ENCODE measurements at regions not wholly inside any gene's neighbourhood (a gene's known extent, or its start where the extent isn't known, plus 50 kb on each side); places are given as distances from the start of the nearest gene placed in this dataset.

DNA sequence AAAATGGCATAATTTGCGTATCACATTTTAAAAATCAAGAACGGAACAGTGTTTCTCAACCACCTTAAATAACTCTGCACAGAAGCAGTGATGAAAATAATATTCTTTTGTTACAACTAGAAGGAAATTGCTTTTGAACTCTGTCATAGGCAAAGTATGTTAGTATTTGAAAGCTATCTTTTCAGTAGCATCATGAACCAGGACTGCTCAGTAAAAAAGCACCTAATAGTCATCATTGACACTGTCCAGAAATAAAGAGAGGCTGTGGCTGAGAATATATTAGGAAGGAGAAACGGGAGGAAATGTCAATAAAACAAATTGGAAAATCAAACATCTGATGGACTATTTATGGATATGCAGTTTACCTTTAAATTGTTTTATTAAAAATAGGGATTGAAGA, 237.2 kb upstream of the AKR1E2 start:
- H3K4me3 ChIP-seq (ENCODE audit: low read length), result no peak overlapping the region
- no peaks in the 10 kb centered on the region for H3K9me3 ChIP-seq (ENCODE audit: low read depth, low read length)
- no peaks in the 10 kb centered on the region for H3K27me3 ChIP-seq (ENCODE audit: insufficient read depth, low read length)
- H3K4me1 ChIP-seq (ENCODE audit: insufficient read depth, low read length), result no peaks in the 10 kb centered on the region

DNA sequence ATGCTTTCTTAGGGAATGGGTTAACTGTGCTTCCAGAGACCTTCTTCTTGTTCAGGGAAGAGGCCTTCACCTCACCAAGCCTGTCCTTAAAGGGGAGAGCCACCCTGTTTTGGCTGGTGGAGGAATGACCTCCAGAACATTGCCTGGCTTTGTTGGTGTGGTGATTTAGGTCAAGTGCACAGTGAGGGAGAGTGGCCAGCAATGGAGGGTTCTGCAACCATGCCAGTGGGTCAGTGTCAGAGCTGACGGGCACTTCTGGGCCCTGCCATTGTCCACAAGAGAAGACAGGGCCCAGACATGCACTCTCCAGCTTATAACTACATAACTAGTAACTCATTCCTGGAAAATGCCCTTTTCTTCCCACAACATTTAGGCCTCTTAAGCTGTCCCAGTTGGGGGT, 238.5 kb upstream of the AKR1E2 start:
- Histone ChIP-seq H3K27me3 (ENCODE audit: insufficient read depth, low read length) (no peaks in the 10 kb centered on the region), H3K9me3 (ENCODE audit: low read depth, low read length) (no peaks in the 10 kb centered on the region), H3K4me3 (ENCODE audit: low read length) (no peak overlapping the region), H3K4me1 (ENCODE audit: insufficient read depth, low read length) (no peaks in the 10 kb centered on the region)

DNA sequence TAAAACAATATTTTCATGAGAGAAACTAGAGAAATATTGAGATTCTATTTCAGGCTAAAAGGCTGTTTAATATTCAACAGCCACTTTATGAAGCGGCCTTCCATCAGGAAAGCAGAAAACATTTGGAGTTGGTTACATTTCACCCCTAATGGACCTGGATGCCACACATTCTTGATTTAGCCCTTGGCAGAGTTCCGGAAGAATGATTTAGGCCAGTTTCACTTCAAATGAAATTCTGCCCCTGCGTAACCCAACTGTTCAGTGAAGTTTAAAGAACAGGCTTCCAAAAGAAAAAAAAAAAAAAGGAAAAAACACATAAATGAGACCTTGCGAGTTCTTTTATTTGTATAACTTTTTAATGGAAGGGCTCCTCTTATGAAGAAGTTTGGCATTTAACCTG, 239.2 kb upstream of the AKR1E2 start:
- H3K4me3 ChIP-seq (ENCODE audit: low read length), result no peak overlapping the region
- H3K9me3 ChIP-seq (ENCODE audit: low read depth, low read length), result no peaks in the 10 kb centered on the region

DNA sequence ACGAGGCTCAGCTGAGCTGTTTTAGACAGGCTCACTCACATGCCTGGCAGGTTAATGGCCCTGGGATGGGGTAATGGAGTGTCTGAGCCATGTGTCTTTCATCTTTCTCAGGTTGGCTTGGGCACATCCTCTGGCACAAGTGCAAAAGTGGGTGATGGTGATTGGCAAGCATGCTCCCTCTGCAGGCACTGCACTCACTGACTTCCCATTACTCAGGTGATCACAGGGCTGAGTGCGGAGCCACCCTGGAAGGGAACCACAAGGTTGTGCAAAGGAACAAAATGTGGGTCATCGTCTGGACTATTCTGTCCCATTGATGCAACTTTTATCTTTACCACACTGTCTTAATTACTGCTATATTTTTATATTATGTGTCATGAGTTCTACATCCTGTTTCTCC, 244.1 kb upstream of the AKR1E2 start:
- Histone ChIP-seq H3K4me1 (ENCODE audit: insufficient read depth, low read length) (no peaks in the 10 kb centered on the region), H3K27me3 (ENCODE audit: insufficient read depth, low read length) (no peaks in the 10 kb centered on the region), H3K9me3 (ENCODE audit: low read depth, low read length) (no peaks in the 10 kb centered on the region), H3K4me3 (ENCODE audit: low read length) (no peak overlapping the region)

More for the DNA sequence above, 239.2 kb upstream of the AKR1E2 start:
- Histone ChIP-seq H3K27me3 (ENCODE audit: insufficient read depth, low read length) (no peaks in the 10 kb centered on the region), H3K4me1 (ENCODE audit: insufficient read depth, low read length) (no peaks in the 10 kb centered on the region)

DNA sequence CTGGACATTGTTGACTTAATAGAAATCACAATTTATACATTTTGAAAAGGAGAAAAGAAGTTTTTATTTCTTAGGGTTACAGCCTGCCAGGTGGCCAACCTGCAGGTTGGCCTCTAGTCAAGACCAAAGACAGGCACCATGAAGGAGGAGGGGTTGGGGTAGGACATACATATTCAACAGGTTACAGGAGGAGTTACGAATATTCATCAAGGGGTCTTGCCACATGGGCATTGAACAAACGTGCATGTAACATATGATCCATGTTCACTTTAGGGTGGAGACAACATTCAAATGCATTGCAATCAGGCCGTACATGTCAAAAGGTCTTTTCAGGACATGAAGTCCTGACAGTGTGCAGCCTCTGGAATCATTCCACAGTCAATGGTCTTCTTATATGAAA, 246.2 kb upstream of the AKR1E2 start:
- Histone ChIP-seq H3K9me3 (ENCODE audit: low read depth, low read length) (no peaks in the 10 kb centered on the region), H3K4me1 (ENCODE audit: insufficient read depth, low read length) (no peaks in the 10 kb centered on the region), H3K4me3 (ENCODE audit: low read length) (no peak overlapping the region), H3K27me3 (ENCODE audit: insufficient read depth, low read length) (no peaks in the 10 kb centered on the region)

DNA sequence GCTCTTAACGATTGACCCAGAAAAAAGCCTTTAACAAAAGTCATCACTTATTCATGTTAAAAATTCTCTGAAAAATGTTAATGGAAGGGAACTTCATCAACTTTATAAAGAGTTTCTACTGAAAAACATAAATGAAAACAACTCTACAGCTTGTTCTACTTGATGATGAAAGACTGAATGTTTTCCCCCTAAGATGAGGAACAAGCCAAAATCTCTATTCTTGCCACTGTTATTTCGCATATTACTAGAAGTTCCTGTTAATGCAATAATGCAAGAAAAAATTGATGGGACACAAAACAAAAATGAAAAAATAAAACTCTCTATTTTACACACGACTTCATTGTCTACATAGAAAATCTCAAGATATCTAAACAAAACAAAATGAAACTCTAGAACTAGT, 249.8 kb upstream of the AKR1E2 start:
- Histone ChIP-seq H3K4me3 (ENCODE audit: low read length) (no peak overlapping the region), H3K27me3 (ENCODE audit: insufficient read depth, low read length) (peaks cover 3% of the 10 kb centered on the region), H3K9me3 (ENCODE audit: low read depth, low read length) (no peaks in the 10 kb centered on the region), H3K4me1 (ENCODE audit: insufficient read depth, low read length) (no peaks in the 10 kb centered on the region)

DNA sequence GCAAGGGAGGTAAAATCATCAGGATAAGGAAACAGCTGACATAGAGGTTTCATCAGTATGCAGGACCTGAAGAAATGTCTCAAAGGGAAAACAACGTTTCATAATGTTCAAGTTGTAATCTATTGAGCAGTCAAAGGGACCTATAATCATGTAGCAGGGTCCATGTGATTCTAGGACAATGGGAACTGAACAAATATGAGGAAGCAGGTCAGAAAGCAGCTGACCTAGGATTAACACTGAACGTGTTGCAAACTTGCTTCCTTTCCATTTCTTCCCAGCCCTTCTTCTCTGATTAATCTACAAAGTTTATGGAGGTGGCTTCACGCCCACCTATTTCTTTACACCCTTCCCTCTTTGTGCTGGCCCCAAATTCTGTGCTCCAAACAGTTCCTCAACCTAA, 256.9 kb upstream of the AKR1E2 start:
- H3K27me3 ChIP-seq (ENCODE audit: insufficient read depth, low read length), result peaks cover 6% of the 10 kb centered on the region
- no peaks in the 10 kb centered on the region for H3K4me1 ChIP-seq (ENCODE audit: insufficient read depth, low read length)
- H3K9me3 ChIP-seq (ENCODE audit: low read depth, low read length), result no peaks in the 10 kb centered on the region
- H3K4me3 ChIP-seq (ENCODE audit: low read length), result no peak overlapping the region

DNA sequence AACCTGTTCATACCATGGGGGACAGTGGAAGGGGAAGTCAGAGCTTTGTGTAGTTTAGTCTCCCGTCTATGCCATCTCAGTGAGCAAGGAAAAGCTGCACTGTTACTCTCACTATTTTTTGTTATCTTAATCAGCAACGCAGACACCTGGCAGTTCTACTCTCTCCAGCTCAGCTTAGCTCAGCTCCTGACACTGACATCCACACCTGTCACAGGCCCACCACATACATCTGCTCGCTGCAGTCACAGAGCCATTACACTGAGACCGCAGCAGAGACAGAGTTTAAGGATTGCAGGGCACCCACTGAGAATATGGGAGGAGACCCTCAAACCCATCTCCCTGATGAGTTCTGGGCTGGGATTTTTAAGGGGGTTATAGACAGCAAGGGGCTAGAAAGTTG, 257.3 kb upstream of the AKR1E2 start:
- Histone ChIP-seq H3K4me1 (ENCODE audit: insufficient read depth, low read length) (no peaks in the 10 kb centered on the region), H3K27me3 (ENCODE audit: insufficient read depth, low read length) (peaks cover 6% of the 10 kb centered on the region), H3K9me3 (ENCODE audit: low read depth, low read length) (no peaks in the 10 kb centered on the region), H3K4me3 (ENCODE audit: low read length) (no peak overlapping the region)

DNA sequence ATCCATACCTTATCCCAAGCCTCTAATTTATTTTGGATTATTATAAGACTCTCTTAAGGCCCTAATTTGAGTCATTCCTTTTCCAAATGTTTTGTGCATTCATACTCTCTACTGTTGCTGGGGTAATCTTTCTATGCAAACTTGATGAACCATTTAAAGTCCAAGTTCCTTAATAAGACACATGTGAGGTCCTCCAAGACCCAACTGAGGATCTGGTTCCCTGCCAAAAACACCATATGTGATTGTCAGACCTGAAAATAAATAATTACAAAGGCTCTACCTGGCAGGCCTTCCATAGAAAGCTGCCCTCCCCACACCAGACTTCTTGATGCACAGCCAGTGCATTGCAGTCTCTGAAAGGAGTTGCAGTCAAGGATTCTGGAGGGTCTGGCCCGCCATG, 257.9 kb upstream of the AKR1E2 start:
- Histone ChIP-seq H3K4me1 (ENCODE audit: insufficient read depth, low read length) (no peaks in the 10 kb centered on the region), H3K9me3 (ENCODE audit: low read depth, low read length) (no peaks in the 10 kb centered on the region), H3K27me3 (ENCODE audit: insufficient read depth, low read length) (peaks cover 6% of the 10 kb centered on the region), H3K4me3 (ENCODE audit: low read length) (no peak overlapping the region)

DNA sequence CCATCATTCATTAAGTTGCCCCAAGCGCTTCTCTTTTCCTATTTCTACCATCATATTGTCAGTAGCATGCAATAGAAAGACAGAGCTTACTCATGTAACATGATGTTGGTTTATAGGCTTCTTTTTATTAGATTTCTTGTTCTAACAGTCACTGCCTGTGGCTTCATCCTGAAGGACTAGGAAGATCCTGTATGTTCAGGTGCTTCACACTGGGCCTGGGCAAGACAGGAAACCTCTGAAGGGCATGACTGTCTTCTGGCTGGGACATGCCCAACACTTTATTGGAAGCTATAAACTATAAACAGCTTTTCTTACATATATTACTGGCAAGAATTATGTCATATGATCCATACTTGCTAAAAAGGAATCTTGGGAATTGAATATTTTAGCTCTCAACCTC, 258.4 kb upstream of the AKR1E2 start:
- Histone ChIP-seq H3K4me3 (ENCODE audit: low read length) (no peak overlapping the region), H3K4me1 (ENCODE audit: insufficient read depth, low read length) (no peaks in the 10 kb centered on the region), H3K27me3 (ENCODE audit: insufficient read depth, low read length) (peaks cover 6% of the 10 kb centered on the region), H3K9me3 (ENCODE audit: low read depth, low read length) (no peaks in the 10 kb centered on the region)

DNA sequence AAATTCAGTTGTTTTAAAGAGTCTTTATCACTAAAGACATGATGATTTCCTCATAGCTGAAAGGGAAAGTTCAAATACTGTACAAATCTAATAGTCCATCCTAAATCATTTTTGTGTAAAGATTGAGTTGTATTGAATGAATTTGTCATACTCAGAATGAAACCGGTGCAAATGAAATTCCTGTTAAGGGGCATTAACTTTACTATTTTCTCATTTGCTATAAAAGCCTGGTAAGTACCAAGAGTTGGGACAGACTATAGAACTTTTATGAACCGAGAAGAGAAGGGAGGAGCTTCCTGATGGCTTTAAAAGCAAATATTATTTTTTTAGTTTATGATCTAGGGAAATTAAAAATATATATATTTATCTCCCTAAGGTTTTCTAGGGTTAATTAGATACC, 260.0 kb upstream of the AKR1E2 start:
- H3K9me3 ChIP-seq (ENCODE audit: low read depth, low read length), result no peaks in the 10 kb centered on the region
- no peak overlapping the region for H3K4me3 ChIP-seq (ENCODE audit: low read length)
- H3K27me3 ChIP-seq (ENCODE audit: insufficient read depth, low read length), result peaks cover 3% of the 10 kb centered on the region
- H3K4me1 ChIP-seq (ENCODE audit: insufficient read depth, low read length), result no peaks in the 10 kb centered on the region

DNA sequence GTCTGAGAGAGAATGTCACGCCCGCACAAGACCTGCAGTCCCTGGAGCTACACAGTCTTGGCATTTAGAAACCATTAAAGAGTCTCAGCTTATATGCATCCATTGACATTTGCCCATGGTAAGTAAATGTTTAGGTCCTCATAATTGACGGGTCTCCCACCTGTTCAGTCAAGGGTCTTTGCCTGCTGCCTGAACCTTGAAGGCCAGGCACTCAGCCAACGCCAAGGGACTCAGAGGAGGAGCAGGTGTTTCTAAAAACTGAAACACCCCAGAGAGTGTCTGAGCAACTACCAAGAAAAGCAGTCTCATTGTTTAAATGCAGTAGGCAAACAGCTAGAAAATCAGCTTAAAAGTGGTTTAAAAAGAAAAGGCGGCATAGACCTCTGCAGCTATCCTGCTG, 264.7 kb upstream of the AKR1E2 start:
- Histone ChIP-seq H3K4me3 (ENCODE audit: low read length) (no peak overlapping the region), H3K9me3 (ENCODE audit: low read depth, low read length) (no peaks in the 10 kb centered on the region), H3K4me1 (ENCODE audit: insufficient read depth, low read length) (no peaks in the 10 kb centered on the region), H3K27me3 (ENCODE audit: insufficient read depth, low read length) (no peaks in the 10 kb centered on the region)

DNA sequence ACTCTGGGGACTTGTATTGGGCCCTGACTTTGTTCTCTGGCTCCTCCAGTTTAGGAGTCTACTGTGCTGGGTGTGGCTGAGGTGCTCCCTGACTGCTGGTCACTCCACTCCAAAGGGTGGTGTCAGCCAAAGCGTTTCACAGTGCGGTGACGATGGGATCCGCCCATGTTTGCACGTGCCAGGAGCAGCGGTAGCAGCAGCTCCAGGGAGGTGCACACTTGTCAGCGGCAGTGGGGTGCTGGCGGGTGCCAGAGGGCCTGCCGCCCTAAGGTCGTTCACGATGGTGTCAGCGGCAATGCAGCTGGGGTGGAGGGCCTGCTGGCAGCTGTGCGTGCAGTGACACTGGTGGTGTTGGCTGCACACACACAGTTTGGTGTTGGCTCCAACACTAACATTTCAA, 268.5 kb upstream of the AKR1E2 start:
- no peaks in the 10 kb centered on the region for H3K4me1 ChIP-seq (ENCODE audit: insufficient read depth, low read length)
- H3K4me3 ChIP-seq (ENCODE audit: low read length), result no peak overlapping the region
- no peaks in the 10 kb centered on the region for H3K9me3 ChIP-seq (ENCODE audit: low read depth, low read length)
- no peaks in the 10 kb centered on the region for H3K27me3 ChIP-seq (ENCODE audit: insufficient read depth, low read length)

DNA sequence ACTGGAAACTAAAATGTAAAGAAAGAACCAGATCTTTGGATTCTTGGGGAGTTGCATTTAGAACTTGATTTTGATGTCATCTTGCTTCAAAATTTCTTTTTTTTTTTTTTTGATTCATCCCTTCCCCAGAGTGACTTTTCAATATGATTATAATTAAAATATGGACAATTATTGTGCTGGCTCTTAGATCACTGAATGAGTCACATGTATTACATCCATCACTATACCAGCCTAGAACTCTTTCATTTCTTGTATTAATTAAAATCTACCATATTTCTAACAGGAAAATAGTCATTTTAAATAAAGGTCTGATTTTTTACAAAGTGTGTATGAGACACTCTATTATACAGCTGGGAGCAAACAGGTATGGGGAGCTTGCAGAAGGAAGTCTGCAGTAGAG, 269.5 kb upstream of the AKR1E2 start:
- H3K9me3 ChIP-seq (ENCODE audit: low read depth, low read length), result no peaks in the 10 kb centered on the region

DNA sequence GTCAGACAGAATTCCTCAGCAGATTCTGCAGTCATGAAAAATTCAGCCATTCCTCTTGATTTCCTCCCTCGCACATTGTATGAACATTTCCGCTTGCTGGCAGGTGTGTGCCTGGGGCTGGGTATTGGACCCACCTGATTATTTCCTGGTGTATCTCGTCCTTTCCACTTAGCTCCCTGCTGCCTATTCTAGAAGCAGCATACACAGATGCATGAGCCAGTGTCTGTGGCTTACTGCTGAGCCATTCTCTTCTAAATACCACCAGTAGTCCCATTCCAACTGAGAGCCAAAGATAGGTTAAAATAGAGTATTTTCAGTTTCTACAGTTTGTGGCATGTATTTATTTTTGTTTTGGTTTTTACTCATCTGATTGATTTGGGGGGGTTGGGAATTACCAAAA, 270.1 kb upstream of the AKR1E2 start:
- Histone ChIP-seq H3K4me3 (ENCODE audit: low read length) (no peak overlapping the region), H3K27me3 (ENCODE audit: insufficient read depth, low read length) (no peaks in the 10 kb centered on the region), H3K4me1 (ENCODE audit: insufficient read depth, low read length) (no peaks in the 10 kb centered on the region), H3K9me3 (ENCODE audit: low read depth, low read length) (no peaks in the 10 kb centered on the region)

More for the DNA sequence above, 269.5 kb upstream of the AKR1E2 start:
- Histone ChIP-seq H3K4me1 (ENCODE audit: insufficient read depth, low read length) (no peaks in the 10 kb centered on the region), H3K4me3 (ENCODE audit: low read length) (no peak overlapping the region), H3K27me3 (ENCODE audit: insufficient read depth, low read length) (no peaks in the 10 kb centered on the region)

DNA sequence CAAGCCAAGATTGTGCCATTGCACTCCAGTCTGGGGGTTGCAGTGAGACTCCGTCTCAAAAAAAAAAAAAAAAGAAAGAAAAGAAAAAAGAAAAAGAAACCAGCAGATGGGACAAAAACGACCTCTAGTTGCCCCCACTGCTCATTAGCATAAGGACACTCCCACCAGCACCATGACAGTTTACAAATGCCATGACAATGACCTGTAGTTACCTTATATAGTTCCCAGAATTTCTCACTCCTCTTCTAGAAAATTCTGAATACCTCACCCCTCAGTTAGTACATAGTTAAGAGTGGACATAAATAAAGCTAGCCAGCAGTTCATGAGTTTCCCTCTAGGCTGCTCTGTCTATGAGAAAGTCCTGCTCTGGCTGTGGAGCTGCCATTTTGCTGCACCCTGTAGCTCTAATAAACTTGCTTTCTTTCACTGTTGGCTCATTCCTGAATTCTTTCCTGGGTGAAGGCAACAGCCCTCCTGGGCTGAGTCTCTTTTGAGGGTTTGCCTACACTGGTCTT, 276.8 kb upstream of the AKR1E2 start:
- no peaks in the 10 kb centered on the region for H3K4me1 ChIP-seq (ENCODE audit: insufficient read depth, low read length)
- no peak overlapping the region for H3K4me3 ChIP-seq (ENCODE audit: low read length)
- H3K27me3 ChIP-seq (ENCODE audit: insufficient read depth, low read length), result no peaks in the 10 kb centered on the region
- H3K9me3 ChIP-seq (ENCODE audit: low read depth, low read length), result no peaks in the 10 kb centered on the region

DNA sequence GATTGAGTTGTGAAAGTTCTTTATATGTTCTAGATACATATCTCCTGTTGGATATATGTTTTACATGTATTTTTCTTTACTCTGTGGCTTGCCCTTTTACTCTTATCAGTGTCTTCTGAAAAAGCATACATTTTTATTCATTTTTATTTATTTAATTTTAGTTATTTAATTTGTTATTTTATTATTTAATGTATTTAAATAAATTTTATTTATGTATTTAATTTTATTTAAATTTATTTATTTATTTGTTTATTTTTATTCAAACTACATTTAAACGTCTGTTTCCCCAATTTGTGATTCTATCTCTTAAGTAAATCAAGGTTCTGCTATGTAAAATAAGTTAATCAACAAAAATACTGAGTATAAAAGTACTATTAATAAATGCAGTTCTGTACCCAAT, 279.1 kb upstream of the AKR1E2 start:
- no peaks in the 10 kb centered on the region for H3K27me3 ChIP-seq (ENCODE audit: insufficient read depth, low read length)
- no peaks in the 10 kb centered on the region for H3K4me1 ChIP-seq (ENCODE audit: insufficient read depth, low read length)
- no peak overlapping the region for H3K4me3 ChIP-seq (ENCODE audit: low read length)
- H3K9me3 ChIP-seq (ENCODE audit: low read depth, low read length), result no peaks in the 10 kb centered on the region

Measured in mononuclear cell (primary cell).